HG03558 (cell line): ENCODE measurements at regions not wholly inside any gene's neighbourhood (a gene's known extent, or its start where the extent isn't known, plus 50 kb on each side); places are given as distances from the start of the nearest gene placed in this dataset.
A peak's percentile ranks its signal among the peaks of the same experiment; 100 is the strongest.
"Not testable (repeated sequence)": the region's sequence is repeated elsewhere in the genome, so short reads cannot be mapped to it uniquely, and the experiment has no call there.

Experiments
- ATAC-seq: cut with Tn5 transposase; IDR thresholded peaks from one replicate; pipeline ENCODE4 v1.9.1; 2021; ENCODE audit warnings: moderate number of reproducible peaks; ENCODE audit not compliant: unreplicated experiment; ENCODE audit errors: extremely low read depth

- no peak for ATAC-seq
Observed at GRCh38 chr2:104904889-104905288, 51.0 kb downstream of the POU3F3 start.

- no peak for ATAC-seq
Observed at GRCh38 chr2:104909317-104909716, 55.4 kb downstream of the POU3F3 start.

GRCh38 chr2:104914509-104914908 lies 60.6 kb downstream of the POU3F3 start:
- ATAC-seq: no peak

GRCh38 chr2:104915107-104915793 lies 61.3 kb downstream of the POU3F3 start:
- ATAC-seq: no peak

- no peak for ATAC-seq
Observed at GRCh38 chr2:104919127-104919526, 65.2 kb downstream of the POU3F3 start.

GRCh38 chr2:104923665-104924064 lies 69.8 kb downstream of the POU3F3 start:
- ATAC-seq: no peak

- no peak for ATAC-seq
Observed at GRCh38 chr2:104929663-104930062, 75.7 kb downstream of the POU3F3 start.

GRCh38 chr2:104930732-104931131 lies 76.8 kb downstream of the POU3F3 start:
- ATAC-seq: no peak

- no peak for ATAC-seq
Observed at GRCh38 chr2:104932243-104932642, 78.3 kb downstream of the POU3F3 start.

GRCh38 chr2:104933151-104933917 lies 79.4 kb downstream of the POU3F3 start:
- no peak for ATAC-seq

GRCh38 chr2:104936527-104936926 lies 82.6 kb downstream of the POU3F3 start:
- ATAC-seq: no peak

GRCh38 chr2:104938231-104938941 lies 84.5 kb downstream of the POU3F3 start:
- peak; percentile 86 for ATAC-seq

- no peak for ATAC-seq
Observed at GRCh38 chr2:104939570-104940217, 85.8 kb downstream of the POU3F3 start.

GRCh38 chr2:104944495-104944894 lies 90.6 kb downstream of the POU3F3 start:
- no peak for ATAC-seq

GRCh38 chr2:104945121-104945520 lies 91.2 kb downstream of the POU3F3 start:
- ATAC-seq: no peak

GRCh38 chr2:104945866-104946265 lies 92.0 kb downstream of the POU3F3 start:
- no peak for ATAC-seq

GRCh38 chr2:104947456-104947855 lies 90.4 kb upstream of the MRPS9 start:
- ATAC-seq: not testable (repeated sequence)

GRCh38 chr2:104952976-104953375 lies 84.9 kb upstream of the MRPS9 start:
- ATAC-seq: no peak

GRCh38 chr2:104965900-104966299 lies 72.0 kb upstream of the MRPS9 start:
- ATAC-seq: no peak

GRCh38 chr2:104969564-104969963 lies 68.3 kb upstream of the MRPS9 start:
- ATAC-seq: no peak

- ATAC-seq: no peak
Observed at GRCh38 chr2:104975371-104975770, 62.5 kb upstream of the MRPS9 start.
